Endothelial cell of umbilical vein (primary cell): ENCODE measurements at regions not wholly inside any gene's neighbourhood (a gene's known extent, or its start where the extent isn't known, plus 50 kb on each side); places are given as distances from the start of the nearest gene placed in this dataset.
"Not testable (repeated sequence)": the region's sequence is repeated elsewhere in the genome, so short reads cannot be mapped to it uniquely, and the experiment has no call there.

Source experiments
- BruUV-seq: library from RNA; stranded (reverse); fragments of 400-500 nt; replicated peaks from 2 replicates; lab custom pipeline; 2021; lab: Mats Ljungman, UMichigan
- CTCF ChIA-PET: fragments of 300-600, 350-600 bp; sonication (Branson Sonifier 250); formaldehyde crosslinking; loops from one replicate; lab custom pipeline; 2021; ENCODE audit warnings: antibody characterized with exemption, inconsistent platforms; lab: Charles Lee
- POLR2A ChIA-PET: fragments of 300-600, 350-600 bp; sonication (Branson Sonifier 250); formaldehyde crosslinking; loops from one replicate; lab custom pipeline; 2021; ENCODE audit warnings: antibody characterized with exemption, inconsistent platforms; lab: Charles Lee
- DNase-seq: peaks from one replicate; pipeline ENCODE4 v3.0.0-alpha.2; 2011; ENCODE audit warnings: low read depth, low spot score
- FAIRE-seq: peaks from 2 replicates; lab custom pipeline; 2011; peaks lifted over from hg19 to GRCh38; lab: Jason Lieb, UNC
- H2AFZ ChIP-seq: 2 replicates; pipeline ENCODE4 v1.6.0; 2012; ENCODE audit warnings: low read depth, low read length, control low read depth, inconsistent platforms
- H3K27ac ChIP-seq: 2 replicates; pipeline ENCODE4 v1.5.1; 2011; ENCODE audit warnings: low read depth, mild to moderate bottlenecking, control low read depth, low read length, moderate library complexity; ENCODE audit not compliant: insufficient read depth
- H3K27me3 ChIP-seq, 2 experiments: 2 replicates each; pipeline versions ENCODE4 v1.6.0 to v1.6.1; 2011; ENCODE audit warnings: low read length in 2 of 2, mixed read lengths in 1 of 2; ENCODE audit not compliant: control insufficient read depth in 2 of 2, insufficient read depth in 2 of 2
- H3K36me3 ChIP-seq, 2 experiments: 2 replicates in 1 of 2; 3 replicates in 1 of 2; pipeline ENCODE4 v1.5.1; 2011; ENCODE audit warnings: low read length in 2 of 2, mild to moderate bottlenecking in 1 of 2, moderate library complexity in 1 of 2; ENCODE audit not compliant: control insufficient read depth in 2 of 2, insufficient read depth in 2 of 2; ENCODE audit errors: extremely low read depth in 1 of 2
- H3K4me1 ChIP-seq: 3 replicates; pipeline ENCODE4 v1.5.1; 2011; ENCODE audit warnings: mild to moderate bottlenecking, low read length; ENCODE audit not compliant: control insufficient read depth, insufficient read depth; ENCODE audit errors: extremely low read depth
- H3K4me2 ChIP-seq: 2 replicates; pipeline ENCODE4 v1.6.1; 2011; ENCODE audit warnings: low read length, control low read depth, mixed read lengths; ENCODE audit not compliant: insufficient read depth
- H3K4me3 ChIP-seq, 3 experiments: fragments of 200-600 bp in 1 of 3; sonication (generic), shearing (Covaris generic) in 1 of 3; replicated peaks in 1 of 3; 2 replicates each; pipeline ENCODE4 v1.5.1; 2011 to 2016; ENCODE audit warnings: control low read depth in 3 of 3, low read length in 3 of 3, mild to moderate bottlenecking in 2 of 3, inconsistent platforms in 1 of 3, low read depth in 1 of 3, moderate library complexity in 1 of 3; ENCODE audit not compliant: insufficient read depth in 1 of 3
- H3K79me2 ChIP-seq: 2 replicates; pipeline ENCODE4 v1.6.0; 2012; ENCODE audit warnings: low read length, inconsistent platforms; ENCODE audit not compliant: control insufficient read depth, insufficient read depth
- H3K9ac ChIP-seq: replicated peaks from 2 replicates; pipeline ENCODE3; 2011; ENCODE audit warnings: low read length, control low read depth; ENCODE audit not compliant: insufficient read depth; ENCODE audit errors: extremely low read depth
- H3K9me1 ChIP-seq: replicated peaks from 3 replicates; pipeline ENCODE4 v1.6.0; 2011; ENCODE audit warnings: mild to moderate bottlenecking, low read length; ENCODE audit not compliant: control insufficient read depth, insufficient read depth; ENCODE audit errors: extremely low read depth
- H3K9me3 ChIP-seq: replicated peaks from 2 replicates; pipeline ENCODE4 v1.5.1; 2012; ENCODE audit warnings: low read length, inconsistent platforms; ENCODE audit not compliant: control insufficient read depth, insufficient read depth
- H4K20me1 ChIP-seq: replicated peaks from 2 replicates; pipeline ENCODE3; 2011; ENCODE audit warnings: mild to moderate bottlenecking, low read length; ENCODE audit not compliant: control insufficient read depth, insufficient read depth; ENCODE audit errors: extremely low read depth
- EZH2 ChIP-seq: IDR thresholded peaks from 2 replicates; pipeline ENCODE4 v1.6.1; 2012; ENCODE audit warnings: borderline replicate concordance, low read depth, mild to moderate bottlenecking, moderate library complexity, low read length, inconsistent platforms; ENCODE audit not compliant: severe bottlenecking
- FOS ChIP-seq: IDR thresholded peaks from 2 replicates; pipeline ENCODE4 v1.6.1; 2011; ENCODE audit warnings: mild to moderate bottlenecking, low read length, moderate library complexity, borderline replicate concordance; ENCODE audit not compliant: insufficient read depth
- GATA2 ChIP-seq: IDR thresholded peaks from 2 replicates; pipeline ENCODE4 v1.7.0; 2011; ENCODE audit warnings: low read depth, mild to moderate bottlenecking, moderate library complexity, mixed read lengths, low read length; ENCODE audit not compliant: insufficient read length, insufficient read depth
- JUN ChIP-seq: IDR thresholded peaks from 2 replicates; pipeline ENCODE4 v1.6.1; 2011; ENCODE audit warnings: borderline replicate concordance, low read depth; ENCODE audit not compliant: insufficient read length, insufficient read depth
- MAX ChIP-seq: IDR thresholded peaks from 2 replicates; pipeline ENCODE4 v1.6.1; 2011; ENCODE audit not compliant: insufficient read depth, insufficient read length
- MYC ChIP-seq: IDR thresholded peaks from one replicate; pipeline ENCODE4 v1.6.1; 2011; ENCODE audit warnings: mild to moderate bottlenecking, low read depth, low read length
- POLR2A ChIP-seq: IDR thresholded peaks from 2 replicates; pipeline ENCODE4 v1.6.1; 2012; ENCODE audit warnings: low read depth, mild to moderate bottlenecking, control low read depth, low read length
- POLR2AphosphoS5 ChIP-seq: IDR thresholded peaks from 2 replicates; pipeline ENCODE4 v1.6.1; 2012; ENCODE audit warnings: low read depth, mild to moderate bottlenecking, control low read depth, low read length, moderate library complexity; ENCODE audit not compliant: insufficient read depth
- dilution Hi-C: fragments of 300-500 bp; cut with MboI; formaldehyde crosslinking; loops from one replicate; pipeline ENCODE4 v1.15.0; 2019; ENCODE audit warnings: low sequenced_read_pairs; ENCODE audit not compliant: extremely low pct_ligation_motif_present
- intact Hi-C: fragments of 100-400 bp; cut with micrococcal nuclease; formaldehyde crosslinking; loops from one replicate; pipeline ENCODE4 v1.10.0; 2022
- TF ChIP-seq, protein P1 (sequence below), 2 donors: IDR thresholded peaks; 1 replicate in 1 of 2; 2 replicates in 1 of 2; pipeline ENCODE4 v1.5.1; 2011; ENCODE audit warnings: low read length in 2 of 2, mild to moderate bottlenecking in 2 of 2, moderate library complexity in 2 of 2, control low read depth in 1 of 2, inconsistent platforms in 1 of 2, low read depth in 1 of 2; ENCODE audit not compliant: insufficient read depth in 1 of 2; ENCODE audit errors: extremely low read depth in 1 of 2

DNA sequence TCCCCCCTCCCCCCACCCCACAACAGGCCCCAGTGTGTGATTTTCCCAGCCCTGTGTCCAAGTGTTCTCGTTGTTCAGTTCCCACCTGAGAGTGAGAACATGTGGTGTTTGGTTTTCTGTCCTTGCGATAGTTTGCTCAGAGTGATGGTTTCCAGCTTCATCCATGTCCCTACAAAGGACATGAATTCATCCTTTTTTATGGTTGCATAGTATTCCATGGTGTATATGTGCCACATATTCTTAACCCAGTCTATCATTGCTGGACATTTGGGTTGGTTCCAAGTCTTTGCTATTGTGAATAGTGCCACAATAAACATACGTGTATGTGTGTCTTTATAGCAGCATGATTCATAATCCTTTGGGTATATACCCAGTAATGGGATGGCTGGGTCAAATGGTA lies 81.1 kb upstream of the ALX4 start:
- H2AFZ ChIP-seq, H3K9ac ChIP-seq, H3K4me2 ChIP-seq, DNase-seq, H3K4me3 ChIP-seq, H4K20me1 ChIP-seq, BruUV-seq, H3K9me1 ChIP-seq, H3K9me3 ChIP-seq, H3K36me3 ChIP-seq, H3K27ac ChIP-seq, FAIRE-seq, dilution Hi-C loops, intact Hi-C loops, H3K4me1 ChIP-seq, H3K79me2 ChIP-seq, POLR2A ChIA-PET, H3K27me3 ChIP-seq, CTCF ChIA-PET: not testable (repeated sequence)

DNA sequence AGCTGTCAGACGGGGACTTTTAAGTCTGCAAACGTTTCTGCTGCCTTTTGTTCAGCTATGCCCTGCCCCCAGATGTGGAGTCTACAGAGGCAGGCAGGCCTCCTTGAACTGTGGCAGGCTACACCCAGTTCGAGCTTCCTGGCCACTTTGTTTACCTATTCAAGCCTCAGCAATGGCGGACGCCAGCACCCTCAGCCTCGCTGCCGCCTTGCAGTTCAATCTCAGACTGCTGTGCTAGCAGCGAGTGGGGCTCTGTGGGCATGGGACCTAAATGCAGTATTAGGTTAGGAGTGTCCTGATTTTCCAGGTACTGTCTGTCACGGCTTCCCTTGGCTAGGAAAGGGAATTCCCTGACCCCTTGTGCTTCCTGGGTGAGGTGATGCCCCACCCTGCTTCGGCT lies 86.8 kb upstream of the ALX4 start:
- H3K27me3 ChIP-seq, H3K9me3 ChIP-seq, H3K4me3 ChIP-seq, H3K36me3 ChIP-seq, H3K4me2 ChIP-seq, dilution Hi-C loops, FAIRE-seq, CTCF ChIA-PET, H3K9me1 ChIP-seq, H3K79me2 ChIP-seq, intact Hi-C loops, POLR2A ChIA-PET, H4K20me1 ChIP-seq, H3K9ac ChIP-seq, DNase-seq, H3K27ac ChIP-seq, H3K4me1 ChIP-seq, H2AFZ ChIP-seq, BruUV-seq: not testable (repeated sequence)

GRCh38 chr11:44397586-44398178 lies 87.7 kb upstream of the ALX4 start:
- no peaks in the 10 kb centered on the region for H3K36me3 ChIP-seq
- dilution Hi-C loops (no loop called here), intact Hi-C loops (no loop called here)
- ChIA-PET CTCF (no interaction called here), POLR2A (no interaction called here)
- no peaks in the 10 kb centered on the region for H4K20me1 ChIP-seq
- no peak overlapping the region for H3K9ac ChIP-seq
- H3K4me3 ChIP-seq: no peak overlapping the region
- no peak overlapping the region for H2AFZ ChIP-seq
- H3K4me1 ChIP-seq: no peaks in the 10 kb centered on the region
- H3K9me1 ChIP-seq: no peaks in the 10 kb centered on the region
- no TSS peak for BruUV-seq
- H3K79me2 ChIP-seq: no peaks in the 10 kb centered on the region
- no peak overlapping the region for H3K27ac ChIP-seq
- DNase-seq (no peak), FAIRE-seq (no peak)
- no peak overlapping the region for H3K4me2 ChIP-seq
- TF ChIP-seq JUN: no peak
- TF ChIP-seq, protein P1, sequence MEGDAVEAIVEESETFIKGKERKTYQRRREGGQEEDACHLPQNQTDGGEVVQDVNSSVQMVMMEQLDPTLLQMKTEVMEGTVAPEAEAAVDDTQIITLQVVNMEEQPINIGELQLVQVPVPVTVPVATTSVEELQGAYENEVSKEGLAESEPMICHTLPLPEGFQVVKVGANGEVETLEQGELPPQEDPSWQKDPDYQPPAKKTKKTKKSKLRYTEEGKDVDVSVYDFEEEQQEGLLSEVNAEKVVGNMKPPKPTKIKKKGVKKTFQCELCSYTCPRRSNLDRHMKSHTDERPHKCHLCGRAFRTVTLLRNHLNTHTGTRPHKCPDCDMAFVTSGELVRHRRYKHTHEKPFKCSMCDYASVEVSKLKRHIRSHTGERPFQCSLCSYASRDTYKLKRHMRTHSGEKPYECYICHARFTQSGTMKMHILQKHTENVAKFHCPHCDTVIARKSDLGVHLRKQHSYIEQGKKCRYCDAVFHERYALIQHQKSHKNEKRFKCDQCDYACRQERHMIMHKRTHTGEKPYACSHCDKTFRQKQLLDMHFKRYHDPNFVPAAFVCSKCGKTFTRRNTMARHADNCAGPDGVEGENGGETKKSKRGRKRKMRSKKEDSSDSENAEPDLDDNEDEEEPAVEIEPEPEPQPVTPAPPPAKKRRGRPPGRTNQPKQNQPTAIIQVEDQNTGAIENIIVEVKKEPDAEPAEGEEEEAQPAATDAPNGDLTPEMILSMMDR (IDR thresholded peaks at IDR 0.05; ENCODE audit: extremely low read depth in 1 of 2, insufficient read depth in 1 of 2, low read depth in 1 of 2, low read length in 2 of 2): no peak
- no peak for TF ChIP-seq FOS
- TF ChIP-seq POLR2A: no peak
- no peak for TF ChIP-seq POLR2AphosphoS5
- no peak for TF ChIP-seq MAX
- no peak for TF ChIP-seq EZH2
- TF ChIP-seq MYC: no peak
- no peak for TF ChIP-seq GATA2
- H3K27me3 ChIP-seq: no peaks in the 10 kb centered on the region
- H3K9me3 ChIP-seq: no peaks in the 10 kb centered on the region
